Activated CD8-positive, alpha-beta memory T cell treated with anti-CD3 and anti-CD28 coated beads for 36 hours (primary cell): ENCODE measurements at regions not wholly inside any gene's neighbourhood (a gene's known extent, or its start where the extent isn't known, plus 50 kb on each side); places are given as distances from the start of the nearest gene placed in this dataset.
"Not testable (repeated sequence)": the region's sequence is repeated elsewhere in the genome, so short reads cannot be mapped to it uniquely, and the experiment has no call there.

ENCODE experiments used
- CTCF ChIA-PET: fragments of 350-600 bp; sonication (Branson Sonifier 250); formaldehyde crosslinking; loops from one replicate; lab custom pipeline; 2021; ENCODE audit warnings: antibody characterized with exemption; lab: Charles Lee
- POLR2A ChIA-PET: fragments of 350-600 bp; sonication (Branson Sonifier 250); formaldehyde crosslinking; loops from one replicate; lab custom pipeline; 2021; ENCODE audit warnings: antibody characterized with exemption; lab: Charles Lee

DNA sequence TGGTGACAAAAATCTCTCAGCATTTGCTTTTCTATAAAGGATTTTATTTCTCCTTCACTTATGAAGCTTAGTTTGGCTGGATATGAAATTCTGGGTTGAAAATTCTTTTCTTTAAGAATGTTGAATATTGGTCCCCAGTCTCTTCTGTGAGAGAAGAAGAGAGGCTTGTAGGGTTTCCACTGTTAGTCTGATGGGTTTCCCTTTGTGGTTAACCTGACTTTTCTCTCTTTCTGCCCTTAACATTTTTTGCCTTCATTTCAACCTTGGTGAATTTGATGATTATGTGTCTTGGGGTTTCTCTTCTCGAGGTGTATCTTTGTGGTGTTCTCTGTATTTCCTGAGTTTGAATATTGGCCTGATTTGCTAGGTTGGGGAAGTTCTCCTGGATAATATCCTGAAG lies 116.9 kb upstream of the ZEB2 start:
- POLR2A ChIA-PET, CTCF ChIA-PET: not testable (repeated sequence)

DNA sequence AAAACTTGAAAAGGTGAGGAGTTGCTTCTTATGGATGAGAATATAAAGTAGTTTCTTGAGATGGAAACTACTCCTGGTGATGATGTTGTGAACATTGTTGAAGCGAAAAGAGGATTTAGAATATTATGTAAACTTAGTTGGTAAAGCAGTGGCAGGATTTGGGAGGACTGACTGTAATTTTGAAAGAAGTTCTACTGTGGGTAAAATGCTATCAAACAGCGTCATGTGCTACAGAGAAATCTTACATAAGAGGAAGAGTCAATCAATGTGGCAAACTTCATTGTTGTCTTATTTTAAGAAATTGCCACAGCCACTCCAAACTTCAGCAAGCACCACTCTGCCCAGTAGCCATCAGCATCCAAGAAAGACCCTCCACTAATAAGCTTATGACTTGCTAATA lies 112.9 kb upstream of the ZEB2 start:
- ChIA-PET CTCF (no interaction called here), POLR2A (no interaction called here)

DNA sequence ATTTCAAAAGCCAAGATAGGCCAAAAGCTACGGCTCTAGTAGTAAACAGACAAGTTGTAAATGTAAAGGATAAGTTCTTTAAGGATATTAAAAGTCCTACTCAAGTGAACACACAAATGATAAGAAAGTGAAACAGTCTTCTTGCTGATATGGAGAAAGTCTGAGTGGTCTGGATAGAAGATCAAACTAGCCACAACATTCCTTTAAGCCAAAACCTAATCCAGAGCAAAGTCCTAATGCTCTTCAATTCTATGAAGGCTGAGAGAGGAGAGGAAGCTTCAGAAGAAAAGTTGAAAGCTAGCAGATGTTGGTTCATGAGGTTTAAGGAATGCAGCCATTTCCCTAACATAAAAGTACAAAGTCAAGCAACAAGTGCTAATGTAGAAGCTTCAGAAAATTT lies 111.7 kb upstream of the ZEB2 start:
- ChIA-PET POLR2A (interaction anchor here (0.6 kb wide), 1 partner anchor 687 kb away, joined by 4 read pairs; no protein-coding TSS in a partner anchor), CTCF (no interaction called here)

DNA sequence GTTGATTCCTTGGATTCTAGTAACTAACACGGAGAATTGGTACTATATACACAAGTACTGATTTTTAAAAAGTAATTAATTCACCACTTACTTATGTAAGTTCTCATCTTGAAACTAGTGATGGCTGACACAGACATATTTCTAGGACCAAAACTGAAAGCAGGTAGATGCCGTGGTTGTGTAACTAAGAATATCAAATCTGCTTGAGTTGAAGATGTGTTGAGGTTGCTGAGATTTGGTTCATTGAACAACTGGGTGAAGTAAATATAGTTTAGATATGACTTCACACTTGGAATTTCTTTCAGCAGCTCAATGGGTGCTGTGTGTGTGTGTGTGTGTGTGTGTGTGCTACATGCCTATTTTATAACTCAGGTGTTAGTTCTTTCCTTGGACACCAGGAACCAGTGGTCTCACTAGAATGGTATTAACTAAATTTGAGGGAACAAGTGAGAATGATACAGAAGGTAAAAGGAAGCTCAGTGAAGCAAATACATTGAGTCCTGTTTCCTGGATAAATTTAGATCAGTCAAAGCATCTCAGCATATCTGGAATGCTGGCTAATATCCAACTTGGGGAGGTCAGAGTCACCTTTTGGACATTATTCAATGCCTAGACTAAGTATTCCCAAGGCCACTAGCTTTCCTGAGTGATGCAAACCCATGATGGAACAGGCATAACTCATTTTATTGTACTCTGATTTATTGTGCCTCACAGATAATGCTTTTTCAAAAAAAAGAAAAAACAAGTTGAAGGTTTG lies 110.7 kb upstream of the ZEB2 start:
- CTCF ChIA-PET = interaction anchor here (0.6 kb wide), 1 partner anchor 1312 kb away, joined by 3 read pairs; no protein-coding TSS in a partner anchor
- POLR2A ChIA-PET = no interaction called here

DNA sequence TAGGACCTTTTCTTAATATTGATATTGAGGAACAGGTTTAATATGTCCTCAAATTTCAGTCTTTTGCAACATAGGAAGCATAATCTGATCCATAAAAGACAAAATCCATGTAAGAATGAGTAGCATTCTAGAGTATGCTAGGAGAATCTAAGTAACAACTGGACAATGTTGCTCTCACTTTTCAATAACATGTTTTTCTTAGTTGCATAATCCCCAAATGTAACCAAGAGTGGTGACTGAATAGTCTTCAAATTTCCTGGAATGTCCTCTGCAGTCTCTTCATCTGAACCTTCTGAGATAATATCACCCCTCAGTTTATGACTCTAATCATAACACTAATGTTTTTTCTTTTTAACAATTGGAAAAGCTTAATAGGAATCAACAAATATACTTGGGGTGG lies 110.0 kb upstream of the ZEB2 start:
- POLR2A ChIA-PET = no interaction called here
- CTCF ChIA-PET = no interaction called here

DNA sequence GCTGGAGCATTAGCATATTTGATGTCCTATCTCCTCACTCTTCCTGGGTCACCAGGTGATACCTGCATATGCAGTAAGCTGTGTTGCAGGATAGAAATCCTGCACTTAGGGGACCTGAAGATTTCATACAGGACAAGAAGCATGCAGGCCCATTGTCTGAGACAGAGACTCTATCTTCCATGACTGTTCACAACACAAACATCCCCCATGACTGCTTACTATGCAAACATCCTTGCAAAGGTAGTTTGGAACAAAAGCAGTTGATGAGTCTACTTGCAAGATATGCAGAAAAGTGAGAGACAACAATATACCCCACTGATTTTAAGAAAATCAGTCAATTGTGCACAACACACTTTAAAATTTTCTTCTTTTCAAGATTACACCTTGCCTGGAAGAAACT lies 108.6 kb upstream of the ZEB2 start:
- ChIA-PET CTCF (no interaction called here), POLR2A (no interaction called here)

DNA sequence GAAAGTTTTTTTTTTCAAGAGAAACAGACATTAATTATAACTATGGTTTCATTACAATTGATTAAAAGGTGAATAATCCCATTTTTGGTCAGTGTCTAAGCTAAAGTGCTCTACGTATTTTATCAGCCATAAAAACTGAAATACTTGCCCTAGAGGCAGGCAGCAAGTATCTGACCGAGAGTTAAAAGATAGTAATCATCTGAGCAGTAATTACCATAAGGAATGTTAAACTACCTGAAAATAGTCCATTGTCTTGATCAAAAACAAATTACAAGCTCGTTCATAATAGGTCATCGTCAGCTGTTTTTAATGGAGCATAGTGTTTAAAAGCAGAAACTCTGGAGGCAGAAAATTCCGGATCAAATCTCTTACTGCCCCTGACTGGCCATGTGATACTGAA lies 105.7 kb upstream of the ZEB2 start:
- POLR2A ChIA-PET = no interaction called here
- CTCF ChIA-PET = interaction anchor here (1.1 kb wide), 1 partner anchor 18 kb away, joined by 3 read pairs; no protein-coding TSS in a partner anchor

DNA sequence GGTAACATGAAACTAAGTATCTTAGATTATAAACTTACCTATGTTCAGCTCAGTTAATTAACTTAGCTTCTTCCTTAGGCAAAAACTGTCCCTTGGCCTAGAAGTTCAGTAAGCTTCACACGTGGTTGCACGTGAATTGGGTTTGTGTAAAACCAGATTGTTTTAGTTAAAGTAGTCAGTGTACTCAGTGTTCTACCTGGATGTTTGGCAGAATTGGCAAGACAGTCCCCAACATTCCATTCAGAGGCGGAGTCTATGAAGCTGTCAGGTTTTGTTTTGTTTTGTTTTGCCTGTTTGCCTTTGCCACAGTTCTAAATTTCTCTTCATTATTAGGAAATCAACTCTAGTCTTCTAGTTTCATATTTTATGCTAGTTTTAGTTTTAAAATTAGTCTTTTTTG lies 105.3 kb upstream of the ZEB2 start:
- CTCF ChIA-PET = interaction anchor here (1.1 kb wide), 1 partner anchor 17 kb away, joined by 3 read pairs; no protein-coding TSS in a partner anchor

DNA sequence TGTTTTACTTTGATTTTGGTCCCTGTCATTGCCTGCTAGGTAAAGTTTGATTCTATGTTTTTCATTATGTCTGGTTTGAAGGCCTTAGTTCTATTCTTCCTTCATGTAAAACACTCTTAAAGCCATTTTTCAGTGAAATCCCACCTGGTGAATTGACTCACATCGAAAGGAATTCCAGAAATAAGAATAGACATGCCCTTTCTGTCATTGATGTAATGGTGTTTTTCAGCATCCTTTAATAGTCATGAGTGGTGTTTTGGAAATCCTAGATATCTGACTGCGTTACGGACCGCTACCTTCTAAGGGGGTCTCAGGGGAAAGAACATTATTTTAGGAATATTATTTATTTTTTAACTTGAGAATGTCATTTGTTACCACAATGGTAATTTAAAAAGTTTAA lies 104.5 kb upstream of the ZEB2 start:
- POLR2A ChIA-PET = no interaction called here
- CTCF ChIA-PET = no interaction called here

More for the DNA sequence above, 105.3 kb upstream of the ZEB2 start:
- POLR2A ChIA-PET = no interaction called here

DNA sequence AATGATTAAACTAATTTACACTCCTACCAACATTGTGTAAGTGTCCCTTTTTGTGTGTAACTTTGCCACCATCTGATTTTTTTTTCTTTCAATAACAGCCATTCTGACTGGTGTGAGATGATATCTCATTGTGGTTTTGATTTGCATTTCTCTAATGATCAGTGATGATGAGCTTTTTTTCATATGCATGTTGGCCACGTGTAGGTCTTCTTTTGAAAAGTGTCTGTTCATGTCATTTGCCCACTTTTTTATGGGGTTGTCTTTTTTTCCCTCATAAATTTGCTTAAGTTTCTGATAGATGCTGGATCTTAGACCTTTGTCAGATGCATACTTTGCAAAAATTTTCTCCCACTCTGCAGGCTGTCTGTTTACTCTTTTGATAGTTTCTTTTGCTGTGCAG lies 102.5 kb upstream of the ZEB2 start:
- POLR2A ChIA-PET, CTCF ChIA-PET: not testable (repeated sequence)

DNA sequence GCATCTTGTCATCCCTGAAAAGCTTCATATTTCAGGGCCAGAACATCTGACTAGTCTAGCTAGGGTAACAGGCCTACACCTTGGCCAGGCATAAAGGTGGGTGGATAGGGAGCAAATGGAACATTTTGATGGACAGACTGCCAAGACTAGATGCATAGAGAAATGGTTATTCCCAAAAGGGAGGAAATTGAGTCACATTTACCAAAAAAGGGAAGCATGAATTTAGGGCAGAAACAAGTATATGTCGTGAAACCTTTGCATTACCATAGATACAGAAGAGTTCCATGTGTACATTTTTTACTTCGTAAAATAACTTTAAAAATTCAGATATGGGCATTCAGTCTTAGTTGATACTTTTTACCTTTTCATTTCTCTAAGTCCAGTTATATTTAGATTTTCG lies 101.3 kb upstream of the ZEB2 start:
- ChIA-PET CTCF (no interaction called here), POLR2A (no interaction called here)

DNA sequence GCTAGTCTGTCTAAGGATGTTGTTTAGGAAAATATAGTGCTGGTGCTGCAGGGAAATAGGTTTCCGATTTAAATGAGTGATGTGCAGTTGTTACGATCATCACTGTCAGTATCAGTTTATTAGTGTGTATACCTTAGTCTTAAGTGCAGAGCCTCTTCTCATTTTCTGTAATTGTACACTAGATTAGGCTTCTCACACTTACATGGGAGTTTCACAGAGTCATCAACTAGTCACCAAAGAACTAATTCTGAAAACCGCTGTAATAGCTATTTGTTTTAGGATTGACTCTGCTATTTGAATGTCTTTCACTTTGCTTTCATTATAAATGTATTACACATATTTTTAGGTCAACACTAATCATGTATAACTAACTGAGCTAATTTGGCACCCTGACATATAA lies 99.8 kb upstream of the ZEB2 start:
- POLR2A ChIA-PET = no interaction called here
- CTCF ChIA-PET = no interaction called here

DNA sequence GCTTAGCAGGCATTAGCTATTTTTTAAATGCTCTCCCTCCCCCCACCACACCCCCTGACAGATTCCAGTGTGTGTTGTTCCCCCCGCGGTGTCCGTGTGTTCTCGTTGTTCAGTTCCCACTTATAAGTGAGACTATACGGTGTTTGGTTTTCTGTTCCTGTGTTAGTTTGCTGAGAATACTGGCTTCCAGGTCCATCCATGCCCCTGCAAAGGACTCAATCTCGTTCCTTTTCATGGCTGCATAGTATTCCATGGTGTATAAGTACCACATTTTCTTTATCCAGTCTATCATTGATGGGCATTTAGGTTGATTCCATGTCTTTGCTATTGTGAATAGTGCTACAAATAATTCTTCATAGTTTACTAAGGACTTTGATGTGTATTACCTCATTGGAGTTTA lies 97.3 kb upstream of the ZEB2 start:
- POLR2A ChIA-PET, CTCF ChIA-PET: not testable (repeated sequence)

DNA sequence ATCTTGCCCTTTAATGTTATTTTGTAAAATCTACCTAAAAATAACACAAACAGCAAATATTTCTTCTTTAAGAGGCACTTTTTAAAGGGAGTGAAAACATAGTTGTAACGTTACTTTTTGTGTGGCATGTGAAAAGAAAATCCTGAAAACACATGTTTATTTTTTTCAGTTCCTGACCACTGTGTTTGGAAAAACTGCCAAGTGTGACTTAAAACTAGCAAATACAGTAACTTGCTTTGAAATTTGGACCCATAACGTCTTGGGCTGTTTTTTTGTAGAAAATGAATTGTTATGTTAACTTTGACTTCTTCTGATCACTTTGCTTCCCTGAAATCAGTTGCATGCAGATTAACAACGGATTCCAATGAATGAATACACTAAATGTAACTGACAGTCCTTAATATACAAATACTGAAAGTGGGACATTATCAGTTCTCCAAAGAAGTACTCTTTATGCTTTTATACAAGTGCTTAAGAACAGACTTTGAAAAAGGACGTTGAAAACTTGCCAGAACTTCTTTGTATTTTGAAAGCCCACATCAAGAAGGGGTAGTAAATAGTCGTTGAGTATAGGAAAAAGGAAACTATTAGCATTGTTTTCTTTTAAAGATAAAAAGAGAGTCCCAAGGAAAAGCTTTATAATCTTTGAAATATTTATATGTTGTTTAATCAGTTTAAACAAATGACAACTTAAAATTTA lies 96.1 kb upstream of the ZEB2 start:
- CTCF ChIA-PET = no interaction called here
- POLR2A ChIA-PET = no interaction called here

DNA sequence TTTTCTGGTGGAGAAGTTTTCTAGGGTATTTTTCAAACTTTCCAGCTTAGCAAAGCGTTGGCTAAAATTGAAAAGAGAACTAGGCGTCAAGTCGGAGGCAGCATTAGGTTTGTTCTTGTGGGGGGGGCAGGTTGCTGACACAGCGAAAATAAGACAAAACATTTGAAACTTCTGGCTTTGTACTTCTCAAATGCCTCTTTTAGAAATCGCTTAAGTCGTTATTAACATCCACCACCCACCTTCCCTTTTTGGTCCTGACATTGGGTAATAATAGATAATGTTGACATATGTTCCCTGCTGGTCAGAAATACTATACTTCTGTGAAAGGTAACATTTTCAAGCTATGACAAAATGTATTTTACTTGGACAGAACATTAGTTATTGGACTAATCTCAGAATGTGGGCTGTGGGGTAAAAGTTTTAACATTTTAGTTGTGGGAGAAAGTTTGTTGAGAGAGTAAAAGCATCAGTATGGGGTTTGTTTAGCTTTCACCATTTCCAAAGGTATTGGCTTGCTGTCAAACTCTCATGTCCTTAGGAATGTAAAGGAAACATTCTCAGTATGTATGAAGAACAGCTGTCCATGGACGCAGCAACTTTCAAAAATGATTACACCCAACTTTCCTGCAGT lies 88.1 kb upstream of the ZEB2 start:
- ChIA-PET POLR2A (no interaction called here), CTCF (interaction anchor here (0.7 kb wide), 1 partner anchor 18 kb away, joined by 3 read pairs; no protein-coding TSS in a partner anchor)

DNA sequence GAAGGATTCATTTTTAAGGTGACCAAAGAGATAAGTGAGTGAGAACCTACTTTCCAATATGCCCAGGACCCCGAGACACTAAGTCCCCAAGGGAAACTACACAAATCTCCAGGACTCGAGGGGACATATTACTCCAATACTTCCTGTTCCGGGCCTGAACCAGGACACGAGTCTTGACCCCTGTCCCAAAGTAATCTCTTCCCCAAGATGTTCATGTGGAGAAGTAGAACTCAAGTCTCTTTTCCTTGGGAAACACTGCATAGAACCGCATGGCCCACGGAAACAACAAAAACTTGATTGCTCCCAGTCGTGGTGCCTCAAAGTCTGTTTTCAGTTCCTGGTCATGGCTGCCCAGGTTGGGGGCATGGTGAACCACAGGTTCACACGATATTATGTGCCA lies 87.2 kb upstream of the ZEB2 start:
- ChIA-PET POLR2A (no interaction called here), CTCF (no interaction called here)

DNA sequence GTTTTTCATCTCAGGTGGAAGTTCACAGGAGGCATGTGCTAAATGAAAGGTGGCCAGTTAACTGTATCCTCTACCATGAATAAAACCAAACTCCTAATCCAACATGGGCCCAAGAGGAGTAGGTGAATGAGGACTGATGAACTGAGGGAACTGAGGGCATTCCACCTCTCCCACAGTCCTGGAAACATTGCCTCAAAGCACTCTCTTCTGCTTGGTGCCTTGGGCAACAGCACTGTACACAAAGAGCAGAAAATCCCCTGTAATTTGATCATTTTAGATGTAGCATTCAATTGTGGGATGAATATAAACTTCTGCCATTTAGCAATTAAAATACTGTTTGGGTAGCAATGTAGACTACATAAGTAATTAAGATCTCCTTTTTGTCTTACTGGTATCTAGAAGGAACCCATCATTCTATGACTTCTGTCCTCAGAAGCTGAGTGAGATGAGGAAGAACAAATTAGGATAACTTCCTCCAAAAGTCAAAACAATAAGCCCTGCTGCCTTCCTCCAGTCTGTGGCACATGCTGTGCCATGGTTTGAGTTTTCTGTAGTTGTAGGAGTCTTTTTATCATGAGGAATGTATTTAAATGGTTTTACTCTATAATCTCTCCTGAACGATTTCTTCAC lies 86.7 kb upstream of the ZEB2 start:
- ChIA-PET POLR2A (no interaction called here), CTCF (no interaction called here)

DNA sequence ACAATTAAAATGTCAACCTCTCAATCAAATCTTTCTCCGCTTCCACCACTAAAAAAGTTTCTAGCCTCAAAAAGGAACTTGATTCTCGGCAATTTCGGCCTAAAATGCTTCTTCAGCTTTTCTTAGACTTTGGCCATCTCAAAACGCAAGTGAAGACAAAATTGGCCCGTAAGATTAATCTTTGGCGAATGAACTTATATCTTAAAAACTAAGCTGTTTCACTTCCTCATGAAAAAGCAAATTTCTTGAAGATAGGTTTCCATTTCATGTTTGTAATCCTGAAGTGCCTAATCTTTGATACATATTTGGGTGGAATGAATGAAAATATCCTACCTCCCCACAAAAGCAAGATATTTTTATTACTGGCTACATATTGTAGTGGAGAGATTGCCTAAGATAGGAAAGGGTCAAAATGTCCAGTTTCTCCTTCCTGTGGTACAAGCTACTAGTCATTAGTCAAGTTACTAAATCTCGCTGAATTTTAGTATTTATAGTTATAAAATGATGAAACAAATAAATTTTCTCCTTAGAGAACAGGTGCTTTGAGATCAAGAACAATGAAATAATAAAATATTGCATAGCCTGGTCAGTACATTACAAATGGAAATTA lies 85.4 kb upstream of the ZEB2 start:
- ChIA-PET POLR2A (no interaction called here), CTCF (no interaction called here)

DNA sequence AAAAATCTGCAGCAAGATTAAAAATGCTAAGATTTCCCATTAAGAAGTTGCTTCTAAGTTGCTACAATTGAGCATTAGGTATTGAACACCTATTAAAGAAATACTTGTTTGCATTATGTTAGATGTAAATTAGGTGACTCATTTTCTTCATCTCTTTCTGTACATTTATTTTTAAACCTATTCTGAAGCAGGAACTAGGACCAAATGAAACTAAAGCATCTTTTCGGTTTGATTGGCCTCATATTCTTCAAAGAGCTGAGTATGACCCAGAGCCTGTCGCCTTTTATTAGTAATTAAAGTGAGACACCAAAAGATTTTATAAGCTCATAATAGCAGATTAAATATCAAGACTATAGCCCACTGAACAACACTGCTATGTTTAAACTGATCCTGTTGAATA lies 83.4 kb upstream of the ZEB2 start:
- ChIA-PET CTCF (no interaction called here), POLR2A (no interaction called here)

DNA sequence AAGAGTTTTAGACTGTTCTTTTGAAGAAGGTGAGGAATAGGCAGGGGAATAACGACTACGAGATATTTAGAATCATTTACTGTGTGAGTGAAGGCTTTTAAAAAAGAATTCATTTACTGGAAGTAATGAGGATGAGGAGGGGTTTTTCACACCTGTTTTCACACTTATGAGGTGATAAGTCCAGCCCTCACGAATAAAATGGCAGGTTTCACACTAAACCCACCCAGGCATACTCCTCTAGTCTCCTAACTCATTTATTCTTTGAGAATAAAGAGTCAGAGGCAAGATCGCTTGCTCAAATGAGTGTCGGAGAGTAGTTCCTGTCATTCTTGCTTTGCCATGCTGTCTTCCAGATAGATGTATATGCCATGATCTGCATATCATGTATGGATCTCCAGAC lies 79.0 kb upstream of the ZEB2 start:
- POLR2A ChIA-PET = no interaction called here
- CTCF ChIA-PET = no interaction called here
